Peyer's patch (tissue), 4 donors: ENCODE measurements at regions not wholly inside any gene's neighbourhood (a gene's known extent, or its start where the extent isn't known, plus 50 kb on each side); places are given as distances from the start of the nearest gene placed in this dataset.

Experiments
- POLR2A ChIP-seq, 2 donors: fragments of 450-650 bp; IDR thresholded peaks; one replicate each; pipeline ENCODE4 v1.5.1; 2017; ENCODE audit warnings: antibody characterized with exemption in 2 of 2, mild to moderate bottlenecking in 2 of 2, moderate library complexity in 2 of 2
- TF ChIP-seq, protein P1 (sequence below), 6 experiments: fragments of 450-650 bp in 4 of 6; fragments of 200-600 bp in 2 of 6; sonication (generic) in 1 of 6; IDR thresholded peaks; one replicate each; pipeline ENCODE4 v1.5.1; 2017 to 2019; ENCODE audit warnings: antibody characterized with exemption in 6 of 6, mild to moderate bottlenecking in 3 of 6, moderate library complexity in 1 of 6

DNA sequence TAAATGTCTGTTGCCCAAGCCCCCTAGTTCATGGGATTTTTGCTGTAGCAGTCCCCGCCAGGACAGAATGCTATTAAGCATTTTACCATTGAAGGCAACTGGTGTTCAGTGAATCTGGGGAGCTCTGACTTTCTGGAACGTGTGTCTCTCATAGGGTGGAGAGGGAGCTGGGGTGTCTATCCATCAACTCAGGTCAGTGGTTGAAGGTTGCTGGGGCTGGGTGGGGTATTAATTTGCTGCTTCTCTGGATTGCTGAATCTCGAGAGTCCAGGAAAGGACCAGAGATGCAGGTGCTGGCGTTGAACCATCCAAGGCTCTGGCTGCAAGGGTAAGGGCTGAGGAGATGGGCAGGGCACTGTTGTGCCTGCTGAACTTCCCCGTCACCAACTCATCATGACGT is 66.8 kb upstream of the NCK2 start:
- TF ChIP-seq, protein P1, sequence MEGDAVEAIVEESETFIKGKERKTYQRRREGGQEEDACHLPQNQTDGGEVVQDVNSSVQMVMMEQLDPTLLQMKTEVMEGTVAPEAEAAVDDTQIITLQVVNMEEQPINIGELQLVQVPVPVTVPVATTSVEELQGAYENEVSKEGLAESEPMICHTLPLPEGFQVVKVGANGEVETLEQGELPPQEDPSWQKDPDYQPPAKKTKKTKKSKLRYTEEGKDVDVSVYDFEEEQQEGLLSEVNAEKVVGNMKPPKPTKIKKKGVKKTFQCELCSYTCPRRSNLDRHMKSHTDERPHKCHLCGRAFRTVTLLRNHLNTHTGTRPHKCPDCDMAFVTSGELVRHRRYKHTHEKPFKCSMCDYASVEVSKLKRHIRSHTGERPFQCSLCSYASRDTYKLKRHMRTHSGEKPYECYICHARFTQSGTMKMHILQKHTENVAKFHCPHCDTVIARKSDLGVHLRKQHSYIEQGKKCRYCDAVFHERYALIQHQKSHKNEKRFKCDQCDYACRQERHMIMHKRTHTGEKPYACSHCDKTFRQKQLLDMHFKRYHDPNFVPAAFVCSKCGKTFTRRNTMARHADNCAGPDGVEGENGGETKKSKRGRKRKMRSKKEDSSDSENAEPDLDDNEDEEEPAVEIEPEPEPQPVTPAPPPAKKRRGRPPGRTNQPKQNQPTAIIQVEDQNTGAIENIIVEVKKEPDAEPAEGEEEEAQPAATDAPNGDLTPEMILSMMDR (IDR thresholded peaks at IDR 0.05), result no peak
- TF ChIP-seq POLR2A (IDR thresholded peaks at IDR 0.05), result no peak
